ENCODE measurements at regions not wholly inside any gene's neighbourhood (a gene's known extent, or its start where the extent isn't known, plus 50 kb on each side); places are given as distances from the start of the nearest gene placed in this dataset.

- no peak for DNase-seq (ENCODE audit: low read depth in 2 of 2)
Measured at GRCh38 chr20:50258790-50259483, 68.3 kb downstream of the CEBPB start.

- no peak for DNase-seq (ENCODE audit: low read depth in 2 of 2)
Measured at GRCh38 chr20:50259705-50260478, 69.3 kb downstream of the CEBPB start.

GRCh38 chr20:50260479-50261221 lies 70.0 kb downstream of the CEBPB start:
- no peak for DNase-seq (ENCODE audit: low read depth in 2 of 2)

GRCh38 chr20:50261471-50262212 lies 71.0 kb downstream of the CEBPB start:
- no peak for DNase-seq (ENCODE audit: low read depth in 2 of 2)

GRCh38 chr20:50263831-50264230 lies 73.2 kb downstream of the CEBPB start:
- DNase-seq (ENCODE audit: low read depth in 2 of 2), result no peak

- no peak for DNase-seq (ENCODE audit: low read depth in 2 of 2)
Measured at GRCh38 chr20:50264534-50265145, 74.0 kb downstream of the CEBPB start.

- DNase-seq (ENCODE audit: low read depth in 2 of 2), result no peak
Measured at GRCh38 chr20:50265245-50265946, 74.8 kb downstream of the CEBPB start.

GRCh38 chr20:50266293-50267040 lies 75.8 kb downstream of the CEBPB start:
- DNase-seq (ENCODE audit: low read depth in 2 of 2), result no peak

- DNase-seq (ENCODE audit: low read depth in 2 of 2), result no peak
Measured at GRCh38 chr20:50267041-50267865, 76.6 kb downstream of the CEBPB start.

GRCh38 chr20:50267866-50268219 lies 77.2 kb downstream of the CEBPB start:
- DNase-seq (ENCODE audit: low read depth in 2 of 2), result no peak

- DNase-seq (ENCODE audit: low read depth in 2 of 2), result no peak
Measured at GRCh38 chr20:50269091-50270033, 78.7 kb downstream of the CEBPB start.

- no peak for DNase-seq (ENCODE audit: low read depth in 2 of 2)
Measured at GRCh38 chr20:50270034-50270395, 79.4 kb downstream of the CEBPB start.

- no peak for DNase-seq (ENCODE audit: low read depth in 2 of 2)
Measured at GRCh38 chr20:50270569-50270968, 79.9 kb downstream of the CEBPB start.

GRCh38 chr20:50271176-50271575 lies 80.5 kb downstream of the CEBPB start:
- DNase-seq (ENCODE audit: low read depth in 2 of 2), result no peak

- DNase-seq (ENCODE audit: low read depth in 2 of 2), result no peak
Measured at GRCh38 chr20:50271612-50272011, 81.0 kb downstream of the CEBPB start.

- DNase-seq (ENCODE audit: low read depth in 2 of 2), result no peak
Measured at GRCh38 chr20:50272030-50272723, 81.5 kb downstream of the CEBPB start.

GRCh38 chr20:50272724-50273446 lies 82.3 kb downstream of the CEBPB start:
- DNase-seq (ENCODE audit: low read depth in 2 of 2), result no peak

Measured in stimulated activated CD8-positive, alpha-beta memory T cell treated with anti-CD3 and anti-CD28 coated beads, Interleukin-7, amount 100 ng/mL, for 4 hours (primary cell).